Pancreas (tissue), 10 donors: ENCODE measurements at regions not wholly inside any gene's neighbourhood (a gene's known extent, or its start where the extent isn't known, plus 50 kb on each side); places are given as distances from the start of the nearest gene placed in this dataset.
"Not testable (repeated sequence)": the region's sequence is repeated elsewhere in the genome, so short reads cannot be mapped to it uniquely, and the experiment has no call there.

Experiments
- ATAC-seq, 4 donors: fragments of 200-7000 bp; cut with Tn5 transposase; one replicate each; pipeline versions ENCODE4 v1.8.0 to v1.9.1; 2020; ENCODE audit warnings: mild to moderate bottlenecking in 4 of 4, moderate library complexity in 4 of 4
- DNase-seq, 6 donors: peaks; one replicate each; pipeline ENCODE4 v3.0.0-alpha.2; 2020
- FAIRE-seq: peaks from 2 replicates; lab custom pipeline; 2012; peaks lifted over from hg19 to GRCh38; lab: Jason Lieb, UNC
- H3K27ac ChIP-seq, 4 donors: fragments of 200-600 bp; sonication (generic); 1 replicate in 3 of 4; 2 replicates in 1 of 4; pipeline versions ENCODE4 v1.5.0 to v1.8.0; 2020
- H3K27me3 ChIP-seq, 4 donors: fragments of 200-600 bp; one replicate each; pipeline ENCODE4 v1.8.0; 2021
- H3K36me3 ChIP-seq, 3 donors: fragments of 200-600 bp; sonication (generic) in 1 of 3; one replicate each; pipeline versions ENCODE4 v1.5.0 to v1.8.0; 2020 to 2021
- H3K4me1 ChIP-seq, 3 donors: fragments of 200-600 bp; one replicate each; pipeline ENCODE4 v1.8.0; 2021
- H3K4me3 ChIP-seq, 4 donors: fragments of 200-600 bp; sonication (generic) in 2 of 4; one replicate each; pipeline versions ENCODE4 v1.5.0 to v1.8.0; 2020 to 2021
- H3K9me3 ChIP-seq, 4 donors: fragments of 200-600 bp; one replicate each; pipeline ENCODE4 v1.8.0; 2021
- CTCF ChIP-seq, 4 donors: fragments of 200-600 bp; sonication (generic) in 3 of 4; IDR thresholded peaks; one replicate each; pipeline versions ENCODE4 v1.5.0 to v1.8.0; 2021; ENCODE audit warnings: antibody characterized with exemption in 4 of 4
- WGBS, 2 donors: extraction: QIAGEN DNeasy Blood & Tissue Kit; methylation state at CpG; one replicate each; pipeline ENCODE4 v1.1.7; 2013; 5-methylcytosine and 5-hydroxymethylcytosine counted together
- intact Hi-C, 3 donors: fragments of 100-400 bp; cut with DNase I; formaldehyde crosslinking; loops; one replicate each; pipeline versions ENCODE4 v1.11.1 to v1.14.2; 2022
- donor health status: healthy with polysubstance abuse.
- donor health status: DM: no; HTN: no; CAD: no; lungs with moderate emphysema.
- donor health status: DM: no; HTN: no; CAD: no.
- donor health status: control.
- donor health status: control.
- donor health status: Bipolar disorder and iron deficiency.
- donor health status: DM: yes; HTN: yes; CAD: no.
- donor health status: DM: no; HTN: no; CAD: no.
- donor health status: DM: no; HTN: no; CAD: no.
- donor health status: DM: yes; HTN: yes; CAD: no.

- no peak for ATAC-seq
- no peaks in the 10 kb centered on the region for H3K9me3 ChIP-seq
- no peak overlapping the region for H3K4me3 ChIP-seq
- WGBS, 2 donors, result 90 to 92% methylated on average over 2 of the region's 2 CpGs
- peaks cover 13 to 35% (median 27%) of the 10 kb centered on the region in 3 donors for H3K4me1 ChIP-seq
- no peaks in the 10 kb centered on the region for H3K36me3 ChIP-seq
- DNase-seq, result no peak
- FAIRE-seq, result no peak
- no peak overlapping the region for H3K27ac ChIP-seq
- intact Hi-C loops, result no loop called here
- TF ChIP-seq CTCF (IDR thresholded peaks at IDR 0.05), result no peak
- no peaks in the 10 kb centered on the region for H3K27me3 ChIP-seq
Observed at GRCh38 chr7:131051304-131051703, 276.4 kb upstream of the MKLN1 start.

DNA sequence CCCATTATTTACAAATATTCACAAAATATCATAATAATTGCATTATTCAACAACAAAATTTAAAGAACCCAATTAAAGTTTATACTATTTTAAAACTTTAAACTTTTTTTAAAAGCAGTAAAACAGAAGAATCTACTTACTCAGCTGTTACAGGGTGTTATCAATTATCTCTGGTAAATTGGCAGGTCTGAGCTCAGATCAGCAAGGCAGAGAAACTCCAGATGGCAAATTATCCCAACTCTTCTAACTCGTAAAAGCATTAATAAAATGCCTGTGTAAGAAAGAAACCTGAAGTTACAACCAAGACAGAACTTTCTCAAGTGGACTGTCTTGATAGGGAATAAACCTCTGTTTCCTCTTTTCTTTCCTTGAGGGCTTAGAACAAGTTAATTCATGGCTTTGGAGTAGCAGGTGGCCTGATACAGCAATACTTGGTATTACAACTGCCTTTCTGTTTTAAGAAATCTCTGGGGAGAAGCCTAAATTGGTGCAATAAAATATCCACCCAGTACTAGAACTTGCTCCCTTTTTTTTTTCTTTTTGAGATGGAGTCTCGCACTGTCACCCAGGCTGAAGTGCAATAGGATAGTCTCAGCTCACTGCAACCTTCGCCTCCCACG, 275.3 kb upstream of the MKLN1 start:
- 79 to 80% methylated on average over 4 of the region's 4 CpGs for WGBS, 2 donors
- TF ChIP-seq CTCF (IDR thresholded peaks at IDR 0.05), result no peak
- H3K4me3 ChIP-seq, result no peak overlapping the region
- peaks cover 23 to 44% (median 38%) of the 10 kb centered on the region in 3 donors for H3K4me1 ChIP-seq
- FAIRE-seq, result no peak
- H3K36me3 ChIP-seq, result no peaks in the 10 kb centered on the region
- no peak for ATAC-seq
- intact Hi-C loops, result no loop called here
- no peaks in the 10 kb centered on the region for H3K9me3 ChIP-seq
- no peaks in the 10 kb centered on the region for H3K27me3 ChIP-seq
- H3K27ac ChIP-seq, result no peak overlapping the region
- DNase-seq, result no peak

GRCh38 chr7:131056007-131056406, 271.7 kb upstream of the MKLN1 start:
- H3K36me3 ChIP-seq, result no peaks in the 10 kb centered on the region
- peak overlapping the region in 2 of 4 donors; percentile 85 to 93 for H3K27ac ChIP-seq
- no peak overlapping the region for H3K4me3 ChIP-seq
- TF ChIP-seq CTCF (IDR thresholded peaks at IDR 0.05), result no peak
- peaks cover 16 to 51% (median 35%) of the 10 kb centered on the region in 3 donors for H3K4me1 ChIP-seq
- H3K27me3 ChIP-seq, result no peaks in the 10 kb centered on the region
- FAIRE-seq (no peak), DNase-seq (no peak), ATAC-seq (no peak)
- 64% methylated on average over 2 of the region's 2 CpGs for WGBS, 2 donors
- intact Hi-C loops, result no loop called here
- no peaks in the 10 kb centered on the region for H3K9me3 ChIP-seq

GRCh38 chr7:131057015-131057793, 270.5 kb upstream of the MKLN1 start:
- peak overlapping the region; percentile 24 to 93 (median 73) for H3K27ac ChIP-seq
- no peaks in the 10 kb centered on the region for H3K9me3 ChIP-seq
- intact Hi-C loops, result no loop called here
- no peak overlapping the region for H3K4me3 ChIP-seq
- H3K36me3 ChIP-seq, result no peaks in the 10 kb centered on the region
- WGBS, 2 donors, result 1 to 4% methylated on average over 6 of the region's 6 CpGs
- H3K27me3 ChIP-seq, result no peaks in the 10 kb centered on the region
- no peak for TF ChIP-seq CTCF (IDR thresholded peaks at IDR 0.05)
- ATAC-seq (peak; percentile 78 to 90 (median 88)), DNase-seq (peak in 3 of 6 donors; percentile 44 to 62 (median 57)), FAIRE-seq (peak; percentile 78)
- H3K4me1 ChIP-seq, result peaks cover 16 to 50% (median 31%) of the 10 kb centered on the region in 3 donors

GRCh38 chr7:131057794-131058070, 269.9 kb upstream of the MKLN1 start:
- Histone ChIP-seq H3K4me3 (no peak overlapping the region), H3K9me3 (no peaks in the 10 kb centered on the region), H3K4me1 (peaks cover 16 to 47% (median 26%) of the 10 kb centered on the region in 3 donors), H3K27ac (peak overlapping the region; percentile 24 to 93 (median 73)), H3K36me3 (no peaks in the 10 kb centered on the region), H3K27me3 (no peaks in the 10 kb centered on the region)
- TF ChIP-seq CTCF (IDR thresholded peaks at IDR 0.05), result no peak
- intact Hi-C loops, result no loop called here
- no peak for FAIRE-seq
- WGBS, 2 donors, result 0 to 30% methylated on average over 2 of the region's 2 CpGs
- DNase-seq, result no peak
- ATAC-seq, result peak; percentile 39 to 55 (median 52)

DNA sequence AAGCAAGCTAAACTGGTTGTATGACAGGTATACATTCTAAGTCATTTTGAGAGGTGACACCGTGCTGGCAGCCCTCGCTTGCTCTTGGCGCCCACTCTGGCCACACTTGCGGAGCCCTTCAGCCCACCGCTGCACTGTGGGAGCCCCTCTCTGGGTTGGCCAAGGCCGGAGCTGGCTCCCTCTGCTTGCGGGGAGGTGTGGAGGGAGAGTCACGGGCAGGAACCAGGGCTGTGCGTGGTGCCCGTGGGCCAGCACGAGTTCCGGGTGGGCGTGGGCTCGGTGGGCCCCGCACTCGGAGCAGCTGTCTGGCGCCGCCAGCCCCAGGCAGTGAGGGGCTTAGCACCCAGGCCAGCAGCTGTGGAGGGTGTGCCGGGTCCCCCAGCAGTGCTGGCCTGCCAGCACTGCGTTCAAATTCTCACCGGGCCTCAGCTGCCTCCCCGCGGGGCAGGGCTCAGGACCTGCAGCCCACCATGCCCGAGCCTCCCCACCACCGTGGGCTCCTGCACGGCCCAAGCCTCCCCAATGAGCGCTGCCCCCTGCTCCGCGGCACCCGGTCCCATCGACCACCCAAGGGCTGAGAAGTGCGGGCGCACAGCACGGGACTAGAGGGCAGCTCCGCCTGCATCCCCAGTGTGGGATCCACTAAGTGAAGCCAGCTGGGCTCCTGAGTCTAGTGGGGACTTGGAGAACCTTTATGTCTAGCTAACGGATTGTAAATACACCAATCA, 269.0 kb upstream of the MKLN1 start:
- peak in 2 of 6 donors; percentile 27 to 62 for DNase-seq
- intact Hi-C loops, FAIRE-seq, H3K4me3 ChIP-seq, ATAC-seq, H3K27me3 ChIP-seq, H3K9me3 ChIP-seq, H3K36me3 ChIP-seq: not testable (repeated sequence)
- WGBS, 2 donors, result 94% methylated on average over 36 of the region's 36 CpGs
- Histone ChIP-seq H3K4me1 (peaks cover 16 to 43% (median 24%) of the 10 kb centered on the region in 3 donors), H3K27ac (peak overlapping the region in 2 of 4 donors; percentile 85 to 93)

DNA sequence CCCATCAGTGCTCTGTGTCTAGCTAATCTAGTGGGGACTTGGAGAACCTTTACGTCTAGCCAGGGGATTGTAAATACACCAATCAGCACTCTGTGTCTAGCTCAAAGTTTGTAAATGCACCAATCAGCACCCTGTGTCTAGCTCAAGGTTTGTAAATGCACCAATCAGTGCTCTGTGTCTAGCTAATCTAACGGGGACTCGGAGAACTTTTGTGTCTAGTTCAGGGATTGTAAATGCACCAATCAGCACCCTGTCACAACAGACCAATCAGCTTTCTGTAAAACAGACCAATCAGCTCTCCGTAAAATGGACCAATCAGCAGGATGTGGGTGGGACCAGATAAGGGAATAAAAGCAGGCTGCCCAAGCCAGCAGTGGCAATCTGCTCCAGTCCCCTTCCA, 268.3 kb upstream of the MKLN1 start:
- DNase-seq, H3K27ac ChIP-seq, H3K4me3 ChIP-seq, ATAC-seq, intact Hi-C loops, H3K36me3 ChIP-seq, FAIRE-seq, H3K27me3 ChIP-seq, H3K9me3 ChIP-seq: not testable (repeated sequence)
- WGBS, 2 donors, result 82 to 94% methylated on average over 4 of the region's 4 CpGs
- H3K4me1 ChIP-seq, result peaks cover 16 to 40% (median 20%) of the 10 kb centered on the region in 3 donors
